Progenitor cell of endocrine pancreas (in vitro differentiated cells): ENCODE measurements at regions not wholly inside any gene's neighbourhood (a gene's known extent, or its start where the extent isn't known, plus 50 kb on each side); places are given as distances from the start of the nearest gene placed in this dataset.

Experiments
- DNase-seq: peaks from one replicate; pipeline ENCODE4 v3.0.0; 2021; ENCODE audit warnings: low spot score; ENCODE audit not compliant: unreplicated experiment
- H3K27ac Mint-ChIP-seq: 2 replicates; pipeline ENCODE4 v1.8.0; 2021; ENCODE audit warnings: mild to moderate bottlenecking, moderate library complexity, mixed read lengths
- H3K27me3 Mint-ChIP-seq: 2 replicates; pipeline ENCODE4 v1.8.0; 2021; ENCODE audit warnings: mixed read lengths
- H3K36me3 Mint-ChIP-seq: 2 replicates; pipeline ENCODE4 v1.8.0; 2022; ENCODE audit warnings: mixed read lengths; ENCODE audit not compliant: insufficient read depth
- H3K4me1 Mint-ChIP-seq: 2 replicates; pipeline ENCODE4 v1.8.0; 2021; ENCODE audit warnings: low read depth, mixed read lengths
- H3K4me3 Mint-ChIP-seq: 2 replicates; pipeline ENCODE4 v1.8.0; 2021; ENCODE audit warnings: low read depth, mild to moderate bottlenecking, moderate library complexity, mixed read lengths
- H3K9me3 Mint-ChIP-seq: 2 replicates; pipeline ENCODE4 v1.8.0; 2021; ENCODE audit warnings: low read depth, mixed read lengths
- TF ChIP-seq, protein P1 (sequence below): fragments of 200-600 bp; sonication (generic); IDR thresholded peaks from one replicate; pipeline ENCODE4 v1.5.0; 2021; ENCODE audit warnings: antibody characterized with exemption, mild to moderate bottlenecking; ENCODE audit not compliant: unreplicated experiment

GRCh38 chr10:108690530-108690929 lies 1232.8 kb downstream of the XPNPEP1 start:
- H3K4me1 Mint-ChIP-seq = no peaks in the 10 kb centered on the region
- H3K36me3 Mint-ChIP-seq = no peaks in the 10 kb centered on the region
- TF ChIP-seq, protein P1, sequence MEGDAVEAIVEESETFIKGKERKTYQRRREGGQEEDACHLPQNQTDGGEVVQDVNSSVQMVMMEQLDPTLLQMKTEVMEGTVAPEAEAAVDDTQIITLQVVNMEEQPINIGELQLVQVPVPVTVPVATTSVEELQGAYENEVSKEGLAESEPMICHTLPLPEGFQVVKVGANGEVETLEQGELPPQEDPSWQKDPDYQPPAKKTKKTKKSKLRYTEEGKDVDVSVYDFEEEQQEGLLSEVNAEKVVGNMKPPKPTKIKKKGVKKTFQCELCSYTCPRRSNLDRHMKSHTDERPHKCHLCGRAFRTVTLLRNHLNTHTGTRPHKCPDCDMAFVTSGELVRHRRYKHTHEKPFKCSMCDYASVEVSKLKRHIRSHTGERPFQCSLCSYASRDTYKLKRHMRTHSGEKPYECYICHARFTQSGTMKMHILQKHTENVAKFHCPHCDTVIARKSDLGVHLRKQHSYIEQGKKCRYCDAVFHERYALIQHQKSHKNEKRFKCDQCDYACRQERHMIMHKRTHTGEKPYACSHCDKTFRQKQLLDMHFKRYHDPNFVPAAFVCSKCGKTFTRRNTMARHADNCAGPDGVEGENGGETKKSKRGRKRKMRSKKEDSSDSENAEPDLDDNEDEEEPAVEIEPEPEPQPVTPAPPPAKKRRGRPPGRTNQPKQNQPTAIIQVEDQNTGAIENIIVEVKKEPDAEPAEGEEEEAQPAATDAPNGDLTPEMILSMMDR = no peak
- DNase-seq = no peak
- H3K9me3 Mint-ChIP-seq = no peaks in the 10 kb centered on the region
- H3K27me3 Mint-ChIP-seq = no peaks in the 10 kb centered on the region
- no peak overlapping the region for H3K4me3 Mint-ChIP-seq
- H3K27ac Mint-ChIP-seq = no peak overlapping the region

DNA sequence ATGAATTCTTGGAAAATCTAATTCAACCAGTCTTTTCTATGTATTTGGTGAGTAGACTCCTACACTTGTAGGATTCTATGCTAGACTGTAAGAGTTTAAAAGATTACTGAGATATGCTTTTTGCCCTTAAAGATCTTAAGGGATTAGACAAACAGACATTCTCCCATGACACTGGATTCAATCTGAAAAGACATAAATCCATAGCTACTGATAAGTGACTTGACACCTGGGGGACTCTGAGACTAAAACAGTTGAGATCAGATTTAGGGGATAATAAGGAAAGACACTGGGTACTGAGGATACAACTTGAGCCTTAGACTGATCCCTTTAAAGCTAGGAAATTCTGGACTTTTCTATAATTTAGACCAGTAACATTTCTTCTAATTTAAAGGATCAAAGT lies 1233.4 kb downstream of the XPNPEP1 start:
- Mint-ChIP-seq H3K4me3 (no peak overlapping the region), H3K27me3 (no peaks in the 10 kb centered on the region), H3K4me1 (no peaks in the 10 kb centered on the region), H3K27ac (no peak overlapping the region), H3K36me3 (no peaks in the 10 kb centered on the region), H3K9me3 (no peaks in the 10 kb centered on the region)
- TF ChIP-seq, protein P1 = no peak
- no peak for DNase-seq

DNA sequence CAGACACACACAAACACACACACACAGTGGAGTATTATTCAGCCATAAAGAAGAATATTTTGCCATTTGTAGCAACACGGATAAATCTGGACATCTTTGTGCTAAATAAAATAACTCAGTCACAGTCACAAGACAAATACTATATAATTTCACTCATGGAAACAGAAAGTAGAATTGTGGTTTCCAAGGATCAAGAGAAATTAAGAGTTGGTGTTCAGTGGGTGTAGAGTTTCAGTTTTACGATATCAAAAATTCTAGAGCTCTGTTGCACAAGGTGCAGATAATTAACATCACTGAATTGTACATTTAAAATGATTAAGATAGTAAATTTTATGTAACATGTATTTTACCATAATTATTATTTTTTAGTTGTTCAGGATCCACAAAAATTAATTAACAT lies 1235.0 kb downstream of the XPNPEP1 start:
- Mint-ChIP-seq H3K27me3 (no peaks in the 10 kb centered on the region), H3K4me3 (no peak overlapping the region), H3K4me1 (no peaks in the 10 kb centered on the region), H3K9me3 (no peaks in the 10 kb centered on the region), H3K27ac (no peak overlapping the region), H3K36me3 (no peaks in the 10 kb centered on the region)
- DNase-seq = no peak
- TF ChIP-seq, protein P1 = no peak

DNA sequence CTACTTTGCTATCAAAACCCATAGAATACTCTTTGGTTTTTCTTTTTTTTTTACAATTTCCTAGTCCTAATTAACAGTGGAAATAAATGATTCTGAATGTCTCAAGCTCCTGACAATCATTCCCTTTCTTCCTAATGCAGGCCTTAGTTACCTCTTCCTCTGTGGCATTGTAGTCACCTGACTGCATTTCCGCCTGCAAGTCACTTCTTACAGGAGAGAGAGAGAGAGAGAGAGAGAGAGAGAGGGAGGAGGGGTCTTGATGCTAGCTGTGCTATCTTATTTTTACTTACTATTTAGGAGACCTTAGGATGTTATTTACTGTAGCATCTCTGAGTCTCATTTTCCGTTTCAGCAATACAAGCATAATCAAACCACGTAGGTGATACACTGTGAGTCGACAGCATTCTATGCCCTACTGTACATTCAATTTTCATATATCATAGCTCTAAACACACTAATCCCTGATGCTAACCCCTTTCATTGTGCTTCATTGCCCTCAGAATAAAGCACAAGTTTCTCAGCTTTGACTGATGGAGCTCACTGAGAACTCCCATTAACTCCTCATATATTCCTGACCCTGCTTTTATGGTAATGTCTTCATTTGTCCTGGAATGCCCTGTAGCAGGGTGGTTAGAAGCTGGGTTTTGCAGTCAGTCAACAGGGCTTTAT lies 1237.3 kb downstream of the XPNPEP1 start:
- Mint-ChIP-seq H3K27me3 (no peaks in the 10 kb centered on the region), H3K27ac (no peak overlapping the region), H3K36me3 (no peaks in the 10 kb centered on the region), H3K4me1 (no peaks in the 10 kb centered on the region), H3K9me3 (no peaks in the 10 kb centered on the region), H3K4me3 (no peak overlapping the region)
- TF ChIP-seq, protein P1 = no peak
- no peak for DNase-seq

DNA sequence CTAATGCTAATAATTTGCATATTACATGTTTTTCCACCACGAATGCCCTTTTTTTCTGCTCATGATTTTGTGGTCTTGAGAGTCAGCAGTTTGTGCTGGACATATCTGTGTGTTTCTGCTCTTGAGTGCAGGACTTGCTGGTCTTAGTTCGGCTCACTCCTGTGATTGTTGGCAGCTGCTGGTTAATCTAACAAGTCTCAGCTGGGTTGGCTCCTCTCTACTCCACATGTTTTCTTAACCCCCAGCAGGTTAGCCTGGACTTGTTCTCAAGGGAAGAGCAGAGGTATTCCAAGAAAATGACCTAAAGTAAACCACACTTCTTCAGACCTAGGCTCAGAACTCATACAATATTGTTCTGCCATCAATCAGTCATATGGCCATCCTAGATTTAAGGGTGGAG lies 1238.9 kb downstream of the XPNPEP1 start:
- H3K27ac Mint-ChIP-seq = no peak overlapping the region
- no peak for DNase-seq
- H3K36me3 Mint-ChIP-seq = no peaks in the 10 kb centered on the region
- no peaks in the 10 kb centered on the region for H3K27me3 Mint-ChIP-seq
- H3K9me3 Mint-ChIP-seq = no peaks in the 10 kb centered on the region
- H3K4me3 Mint-ChIP-seq = no peak overlapping the region
- H3K4me1 Mint-ChIP-seq = no peaks in the 10 kb centered on the region
- TF ChIP-seq, protein P1 = no peak
